Right atrium auricular region (tissue), 2 donors: ENCODE measurements at regions not wholly inside any gene's neighbourhood (a gene's known extent, or its start where the extent isn't known, plus 50 kb on each side); places are given as distances from the start of the nearest gene placed in this dataset.
"Not testable (repeated sequence)": the region's sequence is repeated elsewhere in the genome, so short reads cannot be mapped to it uniquely, and the experiment has no call there.

Source experiments
- DNase-seq: peaks from one replicate; pipeline ENCODE4 v3.0.0-alpha.2; 2019; ENCODE audit warnings: low spot score
- H3K27ac ChIP-seq, 2 donors: fragments of 200-600 bp; sonication (generic); 1 replicate in 1 of 2; 2 replicates in 1 of 2; pipeline ENCODE4 v1.5.1; 2016 to 2019
- H3K27me3 ChIP-seq, 2 donors: fragments of 200-600 bp; sonication (generic); one replicate each; pipeline versions ENCODE4 v1.5.1 to v1.6.0; 2017 to 2019
- H3K36me3 ChIP-seq: fragments of 200-600 bp; sonication (generic); one replicate; pipeline ENCODE4 v1.5.1; 2016
- H3K4me1 ChIP-seq, 2 donors: fragments of 200-600 bp; sonication (generic); one replicate each; pipeline versions ENCODE4 v1.5.1 to v1.6.0; 2017 to 2019
- H3K4me3 ChIP-seq, 2 donors: fragments of 200-600 bp; sonication (generic); 1 replicate in 1 of 2; 2 replicates in 1 of 2; pipeline ENCODE4 v1.5.1; 2017 to 2019; ENCODE audit warnings: mild to moderate bottlenecking in 1 of 2, moderate library complexity in 1 of 2
- H3K9me3 ChIP-seq, 2 donors: fragments of 200-600 bp; sonication (generic); one replicate each; pipeline ENCODE4 v1.5.1; 2019
- CTCF ChIP-seq, 2 donors: fragments of 200-600 bp; sonication (generic); IDR thresholded peaks; one replicate each; pipeline ENCODE4 v1.5.1; 2019; ENCODE audit warnings: antibody characterized with exemption in 2 of 2

GRCh38 chr20:25867776-25868649 lies 171.4 kb upstream of the ZNF337 start:
- H3K27ac ChIP-seq = peak overlapping the region in 1 of 2 donors; percentile 23
- no peaks in the 10 kb centered on the region for H3K9me3 ChIP-seq
- H3K27me3 ChIP-seq = no peaks in the 10 kb centered on the region
- peak overlapping the region; percentile 36 to 55 for H3K4me3 ChIP-seq
- peak; percentile 87 for DNase-seq
- peaks cover 0 to 33% of the 10 kb centered on the region in 2 donors for H3K4me1 ChIP-seq
- no peak for TF ChIP-seq CTCF (IDR thresholded peaks at IDR 0.05)
- no peaks in the 10 kb centered on the region for H3K36me3 ChIP-seq

GRCh38 chr20:25867015-25867775 lies 170.5 kb upstream of the ZNF337 start:
- not testable (repeated sequence) for H3K27ac ChIP-seq, DNase-seq, H3K4me3 ChIP-seq, H3K9me3 ChIP-seq, H3K36me3 ChIP-seq, H3K27me3 ChIP-seq
- H3K4me1 ChIP-seq = peaks cover 0 to 41% of the 10 kb centered on the region in 2 donors

- peak; percentile 83 for DNase-seq
- Histone ChIP-seq H3K4me1 (peaks cover 0 to 51% of the 10 kb centered on the region in 2 donors), H3K4me3 (peak overlapping the region; percentile 23 to 52), H3K9me3 (no peaks in the 10 kb centered on the region), H3K27me3 (no peaks in the 10 kb centered on the region), H3K36me3 (no peaks in the 10 kb centered on the region), H3K27ac (no peak overlapping the region)
- no peak for TF ChIP-seq CTCF (IDR thresholded peaks at IDR 0.05)
These were observed 169.3 kb upstream of the ZNF337 start for GRCh38 chr20:25865715-25866656.

- not testable (repeated sequence) for H3K27me3 ChIP-seq, H3K36me3 ChIP-seq, H3K9me3 ChIP-seq, H3K27ac ChIP-seq
- peak overlapping the region; percentile 23 to 52 for H3K4me3 ChIP-seq
- peaks cover 0 to 59% of the 10 kb centered on the region in 2 donors for H3K4me1 ChIP-seq
- peak; percentile 50 for DNase-seq
These were observed 168.5 kb upstream of the ZNF337 start for GRCh38 chr20:25864963-25865714.

- Histone ChIP-seq H3K4me1 (peaks cover 0 to 65% of the 10 kb centered on the region in 2 donors), H3K9me3 (no peaks in the 10 kb centered on the region), H3K27ac (no peak overlapping the region), H3K36me3 (no peaks in the 10 kb centered on the region), H3K4me3 (no peak overlapping the region), H3K27me3 (no peaks in the 10 kb centered on the region)
- peak; percentile 52 for DNase-seq
- no peak for TF ChIP-seq CTCF (IDR thresholded peaks at IDR 0.05)
These were observed 167.8 kb upstream of the ZNF337 start for GRCh38 chr20:25864326-25864962.
